HEK293 (cell line): ENCODE measurements at regions not wholly inside any gene's neighbourhood (a gene's known extent, or its start where the extent isn't known, plus 50 kb on each side); places are given as distances from the start of the nearest gene placed in this dataset.
"Not testable (repeated sequence)": the region's sequence is repeated elsewhere in the genome, so short reads cannot be mapped to it uniquely, and the experiment has no call there.

ENCODE experiments used
- ZBTB1 ChIP-seq: fragments of 450-650 bp; formaldehyde crosslinking; IDR thresholded peaks from 2 replicates; pipeline ENCODE4 v1.5.1; 2016; ENCODE audit warnings: missing biosample characterization, missing genetic modification characterization
- ZNF48 ChIP-seq: fragments of 450-650 bp; formaldehyde crosslinking; IDR thresholded peaks from 2 replicates; pipeline ENCODE4 v1.5.1; 2016; ENCODE audit warnings: missing biosample characterization, missing genetic modification characterization
- ZNF561 ChIP-seq: fragments of 450-650 bp; IDR thresholded peaks from 2 replicates; pipeline ENCODE4 v1.5.1; 2018; ENCODE audit warnings: missing biosample characterization, missing genetic modification characterization, borderline replicate concordance
- ZNF707 ChIP-seq: fragments of 450-650 bp; formaldehyde crosslinking; IDR thresholded peaks from 2 replicates; pipeline ENCODE4 v1.5.1; 2016; ENCODE audit warnings: missing biosample characterization, missing genetic modification characterization

DNA sequence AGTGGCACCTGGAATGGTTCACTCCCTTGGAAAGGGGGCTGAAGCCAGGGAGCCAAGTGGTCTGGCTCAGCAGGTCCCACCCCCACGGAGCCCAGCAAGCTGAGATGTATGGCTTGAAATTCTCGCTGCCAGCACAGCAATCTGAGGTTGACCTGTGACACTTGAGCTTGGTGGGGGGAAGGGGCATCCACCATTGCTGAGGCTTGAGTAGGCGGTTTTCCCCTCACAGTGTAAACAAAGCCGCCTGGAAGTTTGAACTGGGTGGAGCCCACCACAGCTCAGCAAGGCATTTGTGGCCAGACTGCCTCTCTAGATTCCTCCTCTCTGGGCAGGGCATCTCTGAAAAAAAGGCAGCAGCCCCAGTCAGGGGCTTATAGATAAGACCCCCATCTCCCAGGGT lies 228.2 kb upstream of the CRBN start:
- not testable (repeated sequence) for TF ChIP-seq ZBTB1 (tag by site-specific recombination); ZNF707 (tag by site-specific recombination); ZNF48 (tag by site-specific recombination); ZNF561
